GM12874 (cell line): ENCODE measurements at regions not wholly inside any gene's neighbourhood (a gene's known extent, or its start where the extent isn't known, plus 50 kb on each side); places are given as distances from the start of the nearest gene placed in this dataset.

Experiments
- TF ChIP-seq, protein P1 (sequence below): IDR thresholded peaks from 2 replicates; pipeline ENCODE4 v1.5.1; 2011; ENCODE audit warnings: low read depth, mild to moderate bottlenecking, control low read depth, low read length, moderate library complexity; ENCODE audit not compliant: insufficient read depth

GRCh38 chr9:95803197-95803596, 72.3 kb upstream of the ERCC6L2 start:
- TF ChIP-seq, protein P1, sequence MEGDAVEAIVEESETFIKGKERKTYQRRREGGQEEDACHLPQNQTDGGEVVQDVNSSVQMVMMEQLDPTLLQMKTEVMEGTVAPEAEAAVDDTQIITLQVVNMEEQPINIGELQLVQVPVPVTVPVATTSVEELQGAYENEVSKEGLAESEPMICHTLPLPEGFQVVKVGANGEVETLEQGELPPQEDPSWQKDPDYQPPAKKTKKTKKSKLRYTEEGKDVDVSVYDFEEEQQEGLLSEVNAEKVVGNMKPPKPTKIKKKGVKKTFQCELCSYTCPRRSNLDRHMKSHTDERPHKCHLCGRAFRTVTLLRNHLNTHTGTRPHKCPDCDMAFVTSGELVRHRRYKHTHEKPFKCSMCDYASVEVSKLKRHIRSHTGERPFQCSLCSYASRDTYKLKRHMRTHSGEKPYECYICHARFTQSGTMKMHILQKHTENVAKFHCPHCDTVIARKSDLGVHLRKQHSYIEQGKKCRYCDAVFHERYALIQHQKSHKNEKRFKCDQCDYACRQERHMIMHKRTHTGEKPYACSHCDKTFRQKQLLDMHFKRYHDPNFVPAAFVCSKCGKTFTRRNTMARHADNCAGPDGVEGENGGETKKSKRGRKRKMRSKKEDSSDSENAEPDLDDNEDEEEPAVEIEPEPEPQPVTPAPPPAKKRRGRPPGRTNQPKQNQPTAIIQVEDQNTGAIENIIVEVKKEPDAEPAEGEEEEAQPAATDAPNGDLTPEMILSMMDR, result no peak

DNA sequence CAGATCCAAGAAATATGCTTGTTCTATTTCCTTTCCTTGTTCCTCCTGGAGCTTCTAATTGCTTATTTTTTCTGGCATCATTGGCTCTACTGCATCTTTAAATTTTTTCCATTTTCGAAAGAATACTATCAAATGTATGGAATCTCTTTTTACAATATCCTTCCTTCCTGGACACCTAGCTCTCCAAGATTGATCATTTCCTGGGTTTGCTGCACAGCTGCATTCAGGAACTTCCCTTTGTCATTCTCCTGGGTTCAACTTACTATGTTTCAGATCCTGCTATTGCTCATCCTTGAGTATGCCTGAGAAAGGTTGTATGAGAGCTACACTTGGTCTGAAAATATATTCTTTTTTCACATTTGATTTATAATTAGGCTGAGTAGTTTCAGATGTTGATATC, 73.7 kb upstream of the ERCC6L2 start:
- TF ChIP-seq, protein P1, result no peak

DNA sequence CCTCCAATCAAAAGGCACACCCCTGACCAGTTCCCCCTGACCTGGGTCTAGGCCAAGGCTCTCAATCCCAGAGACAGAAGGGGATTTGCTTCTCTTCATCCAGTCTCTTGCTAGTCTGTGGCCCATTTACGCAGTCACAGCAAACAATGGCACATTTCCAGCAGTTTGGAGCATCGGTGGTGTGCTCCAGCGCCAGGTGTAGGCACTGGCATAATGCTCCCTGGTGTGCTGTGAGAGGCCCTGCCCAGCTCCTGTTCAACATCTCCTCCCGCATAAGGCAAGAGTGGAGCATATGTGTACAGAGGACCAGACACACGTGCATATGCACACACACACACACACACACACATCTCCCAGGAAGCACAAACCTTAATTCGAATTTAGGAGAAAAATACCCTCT, 79.5 kb upstream of the ERCC6L2 start:
- TF ChIP-seq, protein P1, result no peak

DNA sequence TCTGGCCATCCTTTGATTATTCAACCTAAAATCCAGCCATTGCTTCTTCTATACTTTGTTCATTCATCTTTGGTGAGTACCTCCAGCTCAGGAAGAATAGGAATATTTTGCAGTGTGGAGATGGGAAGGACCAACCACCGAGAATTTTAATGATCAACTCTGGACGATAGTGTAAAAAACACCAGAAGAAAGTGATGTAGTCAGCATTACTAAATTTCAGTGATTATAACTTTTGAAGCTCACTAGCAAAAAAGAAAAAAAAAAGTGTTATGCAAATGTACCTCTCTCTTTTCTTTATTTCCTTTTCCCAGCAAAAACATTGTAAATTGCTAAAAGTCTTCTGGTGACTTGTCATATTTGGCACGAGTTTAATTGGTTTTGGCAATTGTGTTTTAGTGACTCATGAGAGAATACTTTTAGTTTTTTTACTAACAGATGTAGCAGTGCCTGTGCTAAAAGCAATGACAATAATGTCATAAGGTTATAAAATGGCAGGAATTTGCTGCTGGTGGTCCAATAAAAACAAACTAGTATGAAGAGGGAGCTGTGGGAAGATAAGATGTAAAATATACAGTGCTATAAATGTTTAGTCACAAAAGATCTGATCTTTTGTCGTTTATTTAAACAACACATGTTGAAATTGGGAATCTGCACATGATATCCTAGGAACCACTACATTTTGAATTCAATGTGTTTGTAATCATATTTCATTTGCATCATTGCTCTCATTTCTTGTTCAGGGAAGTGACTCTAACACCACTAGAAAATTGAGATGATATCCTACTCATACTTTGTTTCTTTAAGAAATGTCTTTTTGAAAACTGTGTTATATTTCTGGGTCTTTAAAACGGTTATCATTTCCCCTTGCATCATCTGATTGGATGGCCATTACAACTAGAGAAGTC, 81.3 kb upstream of the ERCC6L2 start:
- TF ChIP-seq, protein P1, result no peak

DNA sequence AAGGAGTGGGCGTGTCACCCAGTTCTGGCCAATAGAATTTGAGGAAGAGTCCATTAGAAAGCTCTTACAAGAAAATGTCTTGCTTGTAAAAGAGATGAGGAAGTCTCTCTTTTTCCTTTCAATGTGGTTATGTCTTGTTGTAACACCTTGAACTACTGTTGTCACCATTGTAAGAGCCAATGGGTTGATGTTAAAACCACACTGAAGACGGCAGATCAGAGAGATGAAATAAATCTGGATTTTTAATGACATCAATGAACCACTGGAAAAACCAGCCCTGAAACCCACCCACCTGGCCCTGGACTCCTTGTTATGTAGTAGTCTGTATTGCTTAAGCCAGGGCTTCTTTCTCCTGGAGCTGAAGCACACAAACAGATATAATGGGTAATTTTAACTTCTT, 83.8 kb upstream of the ERCC6L2 start:
- TF ChIP-seq, protein P1, result no peak

- TF ChIP-seq, protein P1, result no peak
Measured at GRCh38 chr9:95791286-95791685, 84.2 kb upstream of the ERCC6L2 start.

GRCh38 chr9:95788521-95788991, 86.9 kb upstream of the ERCC6L2 start:
- TF ChIP-seq, protein P1, result no peak
